ENCODE measurements at regions not wholly inside any gene's neighbourhood (a gene's known extent, or its start where the extent isn't known, plus 50 kb on each side); places are given as distances from the start of the nearest gene placed in this dataset.

- TF ChIP-seq CTCF (IDR thresholded peaks at IDR 0.05): no peak
- TF ChIP-seq EP300 (IDR thresholded peaks at IDR 0.05): no peak
Observed at GRCh38 chr14:86020841-86021240, 490.9 kb downstream of the FLRT2 start.
